ENCODE measurements at regions not wholly inside any gene's neighbourhood (a gene's known extent, or its start where the extent isn't known, plus 50 kb on each side); places are given as distances from the start of the nearest gene placed in this dataset.
"Not testable (repeated sequence)": the region's sequence is repeated elsewhere in the genome, so short reads cannot be mapped to it uniquely, and the experiment has no call there.

DNA sequence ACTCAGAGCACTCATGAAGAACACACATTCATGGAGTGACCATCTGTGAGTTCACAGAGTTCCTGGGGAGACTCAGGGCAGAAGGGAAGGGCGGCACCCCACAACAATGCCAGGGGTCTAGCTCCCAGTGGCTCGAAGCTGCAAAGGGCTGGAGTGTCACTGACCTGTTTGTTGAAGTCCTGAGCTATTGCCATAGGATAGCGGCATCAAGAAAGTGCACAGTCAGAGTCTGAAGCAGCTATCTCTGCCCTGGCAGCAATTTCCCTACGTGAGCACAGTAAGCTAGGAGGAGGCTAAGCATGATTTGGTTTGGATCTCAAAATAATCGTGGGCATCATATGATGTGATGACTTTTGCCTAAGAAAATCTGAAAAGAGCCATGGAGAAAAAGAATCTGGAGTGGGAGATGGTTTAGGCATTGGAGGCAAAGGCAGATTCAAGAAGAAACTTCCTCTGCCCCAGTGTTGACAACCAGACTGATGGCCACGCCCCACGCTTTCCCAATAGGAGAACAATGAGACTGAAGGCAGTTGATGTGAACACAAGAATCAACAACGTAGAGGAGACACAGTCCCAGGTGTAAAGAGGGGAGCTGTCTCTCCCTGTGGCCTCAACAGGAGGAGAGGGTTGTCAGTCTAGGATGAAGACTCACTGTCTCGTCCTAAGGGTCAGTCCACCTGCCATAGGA, 100.0 kb upstream of the SLC25A33 start:
- in situ Hi-C loops (cut with HindIII; ENCODE audit: low pct_ligation_motif_present, low pct_unique_long_range_greater_than_20kb, low sequenced_read_pairs): no loop called here
- no peak for DNase-seq

- no peak for DNase-seq
- in situ Hi-C loops (cut with HindIII; ENCODE audit: low pct_ligation_motif_present, low pct_unique_long_range_greater_than_20kb, low sequenced_read_pairs): no loop called here
Observed at GRCh38 chr1:9440261-9440660, 99.0 kb upstream of the SLC25A33 start.

DNA sequence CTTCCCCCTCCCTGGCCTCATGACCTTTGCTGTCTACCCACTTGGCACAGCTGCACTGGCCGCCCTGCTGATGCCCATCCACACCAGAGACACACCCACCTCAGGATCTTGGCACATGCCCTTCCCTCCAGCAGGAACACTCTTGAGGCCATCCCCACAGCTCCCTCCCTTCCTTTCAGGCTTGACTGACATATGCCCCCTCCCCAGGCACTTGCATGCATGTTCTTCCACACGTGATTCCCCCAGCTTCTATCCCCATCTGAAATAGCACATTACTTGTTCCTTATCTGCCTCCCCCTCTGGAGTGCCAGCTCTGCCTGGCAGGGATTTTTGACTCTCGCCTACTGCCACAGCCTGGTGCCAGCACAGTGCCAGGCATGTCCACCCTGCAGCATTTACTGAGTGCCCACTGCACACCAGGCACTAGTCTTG, 98.5 kb upstream of the SLC25A33 start:
- DNase-seq: no peak
- in situ Hi-C loops (cut with HindIII; ENCODE audit: low pct_ligation_motif_present, low pct_unique_long_range_greater_than_20kb, low sequenced_read_pairs): no loop called here

- in situ Hi-C loops (cut with HindIII; ENCODE audit: low pct_ligation_motif_present, low pct_unique_long_range_greater_than_20kb, low sequenced_read_pairs): no loop called here
- peak; percentile 85 for DNase-seq
Observed at GRCh38 chr1:9441451-9442133, 97.7 kb upstream of the SLC25A33 start.

DNA sequence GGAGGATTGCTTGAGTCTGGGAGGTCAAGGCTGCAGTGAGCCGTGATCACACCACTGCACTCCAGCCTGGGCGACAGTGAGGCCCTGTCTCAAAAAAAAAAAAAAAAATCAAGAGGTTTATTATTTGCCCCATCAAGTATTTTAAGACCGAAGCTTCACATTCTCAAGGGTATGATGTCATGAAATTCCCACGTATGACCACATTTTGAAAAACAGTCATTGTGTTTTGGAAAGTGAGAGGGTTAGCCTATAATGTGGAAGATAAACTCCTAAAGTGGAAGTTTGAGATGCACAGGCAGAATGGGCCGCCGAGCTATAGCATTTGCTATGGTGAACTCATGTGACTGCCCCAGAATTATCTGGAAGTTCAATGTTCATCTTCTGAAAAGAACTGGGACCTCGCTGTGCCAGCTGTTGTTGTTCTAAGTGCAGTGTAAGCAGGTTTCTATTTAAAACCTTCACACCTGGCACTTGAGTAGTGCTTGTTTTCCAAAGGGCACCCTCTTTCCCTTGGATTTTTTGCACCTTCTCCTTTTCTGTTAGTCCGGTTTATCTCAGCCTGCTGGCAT, 96.9 kb upstream of the SLC25A33 start:
- DNase-seq: no peak
- in situ Hi-C loops (cut with HindIII; ENCODE audit: low pct_ligation_motif_present, low pct_unique_long_range_greater_than_20kb, low sequenced_read_pairs): no loop called here

- in situ Hi-C loops (cut with HindIII; ENCODE audit: low pct_ligation_motif_present, low pct_unique_long_range_greater_than_20kb, low sequenced_read_pairs): no loop called here
- no peak for DNase-seq
Observed at GRCh38 chr1:9442986-9443385, 96.3 kb upstream of the SLC25A33 start.

- in situ Hi-C loops (cut with HindIII; ENCODE audit: low pct_ligation_motif_present, low pct_unique_long_range_greater_than_20kb, low sequenced_read_pairs): no loop called here
- DNase-seq: no peak
Observed at GRCh38 chr1:9443913-9444445, 95.3 kb upstream of the SLC25A33 start.

DNA sequence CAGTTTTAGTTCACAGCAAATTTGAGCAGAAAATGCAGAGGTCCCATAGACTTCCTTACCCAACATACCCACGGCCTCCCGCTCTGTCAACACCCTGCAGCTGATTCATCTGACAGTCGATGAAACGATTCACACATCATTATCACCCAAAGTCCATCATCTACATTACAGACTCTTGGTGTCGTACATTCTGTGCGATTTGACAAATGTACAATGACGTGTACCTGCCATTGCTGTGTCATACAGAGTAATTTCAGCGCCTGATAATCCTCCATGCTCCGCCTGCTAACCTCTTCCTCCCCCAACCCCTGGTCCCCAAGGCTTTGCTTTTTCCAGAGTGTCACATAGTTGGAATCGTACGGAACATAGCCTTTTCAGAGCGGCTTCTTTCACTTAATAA, 94.7 kb upstream of the SLC25A33 start:
- in situ Hi-C loops (cut with HindIII; ENCODE audit: low pct_ligation_motif_present, low pct_unique_long_range_greater_than_20kb, low sequenced_read_pairs): no loop called here
- DNase-seq: no peak

DNA sequence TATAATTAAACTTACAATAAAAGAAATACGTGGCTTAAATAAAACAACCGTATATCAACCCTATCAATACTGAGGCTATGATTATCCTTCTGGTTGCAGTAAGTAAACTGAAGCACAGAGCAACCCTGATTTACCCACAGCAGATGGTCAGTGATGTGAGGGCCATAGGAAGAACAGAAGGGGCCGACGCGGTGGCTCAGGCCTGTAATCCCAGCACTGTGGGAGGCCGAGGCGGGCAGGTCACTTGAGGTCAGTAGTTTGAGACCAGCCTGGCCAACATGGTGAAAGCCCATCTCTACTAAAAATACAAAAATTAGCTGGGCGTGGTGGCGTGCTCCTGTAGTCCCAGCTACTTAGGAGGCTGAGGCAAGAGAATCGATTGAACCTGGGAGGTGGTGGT, 94.2 kb upstream of the SLC25A33 start:
- DNase-seq; in situ Hi-C loops (cut with HindIII; ENCODE audit: low pct_ligation_motif_present, low pct_unique_long_range_greater_than_20kb, low sequenced_read_pairs): not testable (repeated sequence)

GRCh38 chr1:9447215-9447960, 91.9 kb upstream of the SLC25A33 start:
- no peak for DNase-seq
- in situ Hi-C loops (cut with HindIII; ENCODE audit: low pct_ligation_motif_present, low pct_unique_long_range_greater_than_20kb, low sequenced_read_pairs): no loop called here

DNA sequence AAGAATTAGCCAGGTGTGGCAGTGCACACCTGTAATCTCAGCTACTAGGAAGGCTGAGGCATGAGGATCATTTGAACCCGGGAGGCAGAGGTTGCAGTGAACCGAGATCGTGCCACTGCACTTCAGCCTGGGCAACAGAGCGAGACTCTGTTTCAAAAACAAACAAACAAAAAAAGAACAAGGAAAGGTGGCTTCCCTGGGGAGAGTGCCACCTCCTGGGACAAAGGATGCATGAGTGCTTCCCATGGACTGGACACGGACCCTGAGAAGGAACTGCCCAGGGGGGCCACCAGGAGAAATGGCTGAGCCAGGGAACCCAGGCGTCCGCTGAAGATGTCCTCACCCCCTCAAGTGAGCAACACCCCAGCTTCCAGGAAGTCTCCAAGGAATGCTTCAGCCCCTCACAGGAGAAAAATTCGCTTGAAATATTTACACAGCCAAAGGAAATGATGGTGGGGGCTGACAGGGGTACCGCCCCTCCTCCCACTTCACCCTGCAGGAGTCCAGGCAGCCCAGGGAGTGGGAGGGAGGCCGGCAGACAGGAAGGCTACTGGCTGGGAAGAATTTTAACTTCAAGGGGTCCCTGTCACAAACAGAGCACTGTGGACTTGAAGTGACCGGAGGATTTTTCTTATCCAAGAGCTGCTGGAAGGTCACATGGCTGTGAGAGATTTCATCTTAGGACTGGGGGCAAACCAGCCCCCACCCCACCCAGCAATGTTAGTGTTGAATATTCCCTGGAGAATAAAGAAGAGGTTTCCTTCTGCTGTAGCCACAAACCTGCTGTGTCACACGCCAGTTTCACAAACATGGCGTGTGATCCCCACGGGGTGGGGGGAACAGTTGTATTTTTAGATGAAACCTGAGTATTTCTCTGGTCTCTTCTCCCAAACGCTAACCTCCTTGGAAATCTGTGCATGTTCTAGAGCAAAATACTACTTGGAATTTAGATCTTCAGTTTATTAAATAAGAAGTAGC, 90.8 kb upstream of the SLC25A33 start:
- DNase-seq: no peak
- in situ Hi-C loops (cut with HindIII; ENCODE audit: low pct_ligation_motif_present, low pct_unique_long_range_greater_than_20kb, low sequenced_read_pairs): no loop called here

DNA sequence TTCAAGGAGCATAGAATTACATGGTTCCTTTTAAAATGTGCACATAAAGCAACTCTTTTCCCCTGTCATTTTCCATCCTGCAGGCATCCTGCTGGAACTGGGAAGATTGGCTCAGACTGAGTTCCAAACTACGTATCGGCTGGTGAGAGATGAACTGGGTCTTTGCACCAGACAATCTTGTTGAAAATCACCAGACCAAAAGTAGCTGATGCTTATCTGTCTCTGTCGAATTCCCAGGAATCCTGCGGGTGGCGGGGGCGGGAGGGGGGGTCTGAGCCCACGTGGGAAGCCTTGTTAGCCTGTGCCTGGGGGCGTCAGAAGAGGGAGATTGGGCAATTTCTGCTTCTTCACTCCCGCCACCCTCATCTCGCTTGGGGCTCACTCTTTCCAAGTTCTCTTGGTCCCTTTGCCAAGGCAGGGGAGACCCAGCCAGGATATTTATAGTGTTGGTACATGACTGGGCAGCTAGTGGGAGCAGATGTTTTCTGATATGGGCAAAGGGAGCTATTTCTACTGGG, 90.1 kb upstream of the SLC25A33 start:
- in situ Hi-C loops (cut with HindIII; ENCODE audit: low pct_ligation_motif_present, low pct_unique_long_range_greater_than_20kb, low sequenced_read_pairs): no loop called here
- DNase-seq: no peak

DNA sequence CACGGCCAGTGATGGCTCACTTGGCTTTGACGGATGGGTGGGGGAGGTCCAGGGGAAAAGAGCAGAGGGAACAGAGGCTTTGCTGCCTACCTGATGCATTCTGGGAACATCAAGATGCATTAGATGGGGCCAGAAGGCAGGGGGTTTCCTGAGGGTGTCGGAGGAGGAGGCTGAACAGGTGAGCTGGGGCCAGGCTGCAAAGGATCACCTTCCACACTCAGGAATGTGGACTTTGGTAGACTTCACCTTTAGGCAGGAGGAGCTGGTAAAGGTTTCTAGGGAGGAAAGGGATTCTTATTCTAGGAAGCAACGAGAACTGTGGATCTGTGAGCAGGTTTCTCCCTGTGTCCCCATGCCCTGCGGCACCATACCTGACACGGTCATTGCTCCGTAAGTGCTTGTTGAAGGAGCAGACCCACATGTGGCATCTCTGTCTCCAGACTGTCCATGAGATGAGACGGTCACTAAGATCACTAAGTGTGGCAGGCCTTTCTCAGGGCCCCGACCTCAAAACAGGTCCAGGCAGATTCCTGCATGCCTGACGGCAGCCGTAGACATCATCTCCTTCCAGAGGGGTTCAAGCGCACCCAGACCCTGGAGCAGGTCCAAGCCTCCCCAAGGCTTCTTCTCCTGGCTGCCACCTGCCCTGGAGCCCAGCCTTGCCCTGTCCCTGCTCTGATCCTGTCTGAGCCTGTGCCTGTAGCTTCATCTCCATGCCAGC, 89.1 kb upstream of the SLC25A33 start:
- no peak for DNase-seq
- in situ Hi-C loops (cut with HindIII; ENCODE audit: low pct_ligation_motif_present, low pct_unique_long_range_greater_than_20kb, low sequenced_read_pairs): no loop called here

DNA sequence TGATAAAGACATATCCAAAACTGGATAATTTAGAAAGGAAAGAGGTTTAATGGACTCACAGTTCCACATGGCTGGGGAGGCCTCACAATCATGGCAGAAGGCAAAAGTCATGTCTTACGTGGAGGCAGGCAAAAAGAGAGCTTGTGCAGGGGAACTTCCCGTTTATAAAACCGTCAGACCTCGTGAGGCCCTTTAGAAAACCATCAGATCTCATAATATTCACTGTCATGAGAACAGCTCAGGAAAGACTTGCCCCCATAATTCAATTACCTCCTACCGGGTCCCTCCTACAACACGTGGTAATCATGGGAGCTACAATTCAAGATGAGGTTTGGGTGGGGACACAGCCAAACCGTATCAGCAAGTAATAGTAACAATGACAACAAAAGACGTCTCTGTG, 88.2 kb upstream of the SLC25A33 start:
- in situ Hi-C loops (cut with HindIII; ENCODE audit: low pct_ligation_motif_present, low pct_unique_long_range_greater_than_20kb, low sequenced_read_pairs): no loop called here
- DNase-seq: no peak

DNA sequence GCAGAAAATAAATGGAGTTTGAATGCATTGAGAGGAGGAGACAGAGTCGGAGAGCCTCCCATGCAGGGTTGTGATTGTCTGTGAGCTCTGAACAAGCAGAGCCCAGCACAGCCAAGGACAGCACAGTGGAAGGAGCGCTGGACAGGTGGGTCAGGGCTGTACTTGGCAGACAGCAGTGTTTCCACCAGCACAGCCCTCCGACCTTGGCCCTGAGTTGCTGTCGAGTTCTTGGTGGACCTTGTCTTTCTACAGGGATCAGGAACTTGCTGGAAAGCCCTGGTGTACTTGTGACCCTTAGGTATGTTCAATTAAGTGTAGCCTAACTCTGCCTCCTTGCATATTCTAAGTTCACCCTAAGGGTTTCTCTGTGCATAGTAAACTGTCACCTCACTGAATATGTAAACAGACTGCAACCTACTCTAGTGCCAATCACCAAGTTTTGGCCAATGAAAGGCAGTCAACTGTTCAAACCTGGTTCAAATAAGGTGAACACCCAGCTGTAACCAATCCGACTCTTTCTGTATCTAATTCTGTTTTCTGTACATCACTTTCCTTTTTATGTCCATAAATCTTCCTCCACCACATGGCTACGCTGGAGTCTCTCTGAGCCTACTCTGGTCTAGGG, 86.6 kb upstream of the SLC25A33 start:
- no peak for DNase-seq
- in situ Hi-C loops (cut with HindIII; ENCODE audit: low pct_ligation_motif_present, low pct_unique_long_range_greater_than_20kb, low sequenced_read_pairs): no loop called here

GRCh38 chr1:9453375-9453774, 85.9 kb upstream of the SLC25A33 start:
- in situ Hi-C loops (cut with HindIII; ENCODE audit: low pct_ligation_motif_present, low pct_unique_long_range_greater_than_20kb, low sequenced_read_pairs): no loop called here
- no peak for DNase-seq
